ENCODE measurements at regions not wholly inside any gene's neighbourhood (a gene's known extent, or its start where the extent isn't known, plus 50 kb on each side); places are given as distances from the start of the nearest gene placed in this dataset.

DNA sequence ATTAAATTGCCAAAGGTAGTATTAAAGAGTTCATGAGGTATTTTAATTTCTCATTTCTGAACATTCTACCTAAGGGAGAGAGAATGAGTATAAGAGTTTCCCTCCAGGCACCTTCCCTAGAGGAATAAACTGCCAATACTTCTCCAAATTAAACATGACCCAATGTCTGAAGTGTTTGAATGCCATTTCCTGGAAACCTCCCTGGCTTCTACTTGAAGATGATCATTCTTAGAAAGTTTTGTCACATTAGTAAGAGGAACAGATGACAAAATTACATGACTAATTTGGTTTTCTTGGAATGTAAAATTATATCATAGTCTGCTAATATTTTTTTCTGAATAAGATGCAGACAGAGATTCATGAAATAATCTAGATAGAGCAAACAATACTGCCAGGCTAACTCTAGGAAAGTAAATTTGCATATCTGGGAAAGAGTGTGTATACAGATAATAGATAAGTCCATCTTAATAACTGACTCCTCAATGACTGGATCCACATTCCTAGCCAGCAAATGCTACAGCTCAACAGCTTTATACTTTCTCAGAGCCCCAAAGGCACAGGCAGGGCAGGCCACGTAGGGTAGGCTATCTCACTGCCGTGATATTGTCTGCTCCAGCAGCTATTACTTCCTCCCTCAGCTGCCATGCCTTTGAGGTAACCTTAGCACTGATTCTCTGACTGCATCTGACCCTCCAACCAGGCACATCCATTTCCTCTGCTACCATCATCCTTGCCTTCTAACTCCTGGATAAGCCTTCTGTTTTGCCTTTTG is 630.8 kb upstream of the PIK3C3 start:
- Mint-ChIP-seq H3K36me3 (ENCODE audit: low read depth) (no peaks in the 10 kb centered on the region), H3K27ac (no peak overlapping the region), H3K27me3 (ENCODE audit: low read depth) (no peaks in the 10 kb centered on the region), H3K9me3 (ENCODE audit: insufficient read depth) (peaks cover 2% of the 10 kb centered on the region), H3K4me3 (no peak overlapping the region), H3K4me1 (ENCODE audit: low read depth) (no peaks in the 10 kb centered on the region)
- DNase-seq, result no peak
- ATAC-seq, result no peak
- POLR2A ChIA-PET, result no interaction called here
- CTCF ChIA-PET, result no interaction called here

DNA sequence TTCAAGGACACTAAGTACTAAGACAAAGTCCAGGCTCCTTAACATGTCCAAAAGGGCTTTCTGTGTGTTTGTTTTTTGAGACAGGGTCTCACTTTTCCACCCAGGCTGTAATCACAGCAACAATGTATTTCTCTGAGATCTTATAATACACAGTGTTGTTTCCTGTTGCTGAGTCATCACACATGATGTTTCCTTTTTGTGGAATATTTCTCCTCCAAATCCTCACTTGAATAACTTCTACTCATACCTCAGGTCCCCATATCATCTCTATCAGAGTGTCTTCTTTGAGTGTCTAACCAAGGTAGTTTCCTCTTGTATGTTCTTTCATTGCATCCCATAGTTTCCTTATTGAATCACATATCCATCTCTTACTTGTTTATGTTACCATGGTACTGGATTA is 632.0 kb upstream of the PIK3C3 start:
- no peaks in the 10 kb centered on the region for H3K27me3 Mint-ChIP-seq (ENCODE audit: low read depth)
- H3K27ac Mint-ChIP-seq, result no peak overlapping the region
- no peak for DNase-seq
- peaks cover 6% of the 10 kb centered on the region for H3K9me3 Mint-ChIP-seq (ENCODE audit: insufficient read depth)
- no peaks in the 10 kb centered on the region for H3K4me1 Mint-ChIP-seq (ENCODE audit: low read depth)
- H3K4me3 Mint-ChIP-seq, result no peak overlapping the region
- ChIA-PET POLR2A (no interaction called here), CTCF (no interaction called here)
- H3K36me3 Mint-ChIP-seq (ENCODE audit: low read depth), result no peaks in the 10 kb centered on the region
- ATAC-seq, result no peak

DNA sequence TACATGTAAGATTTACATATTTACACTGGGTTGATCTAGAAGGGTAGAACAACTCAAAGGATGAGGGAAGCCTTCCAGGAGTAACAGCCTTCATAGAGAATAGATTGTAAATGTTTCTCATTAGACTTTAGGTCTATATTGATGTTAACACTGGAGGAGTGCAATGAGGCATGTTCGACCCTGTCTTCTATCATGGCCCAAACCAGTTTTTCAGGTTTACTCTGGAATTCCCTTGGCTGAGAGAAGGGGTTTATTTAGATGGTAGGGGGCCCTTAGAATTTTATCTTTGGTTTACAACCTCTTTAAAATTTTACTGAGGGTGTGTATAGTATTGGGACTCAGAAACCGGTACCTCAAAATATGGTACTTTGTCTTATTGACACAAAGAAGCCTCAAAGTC is 634.9 kb upstream of the PIK3C3 start:
- Mint-ChIP-seq H3K36me3 (ENCODE audit: low read depth) (no peaks in the 10 kb centered on the region), H3K9me3 (ENCODE audit: insufficient read depth) (peaks cover 6% of the 10 kb centered on the region), H3K4me3 (no peak overlapping the region), H3K27ac (no peak overlapping the region), H3K27me3 (ENCODE audit: low read depth) (no peaks in the 10 kb centered on the region), H3K4me1 (ENCODE audit: low read depth) (no peaks in the 10 kb centered on the region)
- POLR2A ChIA-PET, result no interaction called here
- DNase-seq (no peak), ATAC-seq (no peak)
- CTCF ChIA-PET, result no interaction called here

DNA sequence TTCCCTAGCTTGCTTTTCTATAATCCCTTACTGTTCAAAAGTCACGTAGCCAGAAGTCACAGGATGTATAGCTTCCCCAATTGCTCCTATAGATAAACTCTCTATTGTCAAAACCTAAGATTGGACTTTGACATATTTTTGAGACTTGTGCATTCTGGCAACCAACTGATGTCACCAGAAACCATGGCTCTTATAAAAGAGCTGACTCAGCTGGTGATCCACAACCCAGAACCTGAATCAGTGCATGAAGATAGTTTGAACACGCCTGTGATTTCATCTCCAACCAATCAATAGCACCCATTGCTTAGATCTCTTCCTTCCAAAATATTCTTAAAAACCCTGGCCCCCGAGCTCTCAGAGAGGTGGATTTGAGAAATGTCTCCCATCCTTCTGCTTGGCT is 639.9 kb upstream of the PIK3C3 start:
- DNase-seq, result no peak
- ATAC-seq, result no peak
- Mint-ChIP-seq H3K27me3 (ENCODE audit: low read depth) (no peaks in the 10 kb centered on the region), H3K36me3 (ENCODE audit: low read depth) (no peaks in the 10 kb centered on the region), H3K27ac (no peak overlapping the region), H3K4me3 (no peak overlapping the region), H3K4me1 (ENCODE audit: low read depth) (no peaks in the 10 kb centered on the region), H3K9me3 (ENCODE audit: insufficient read depth) (peaks cover 11% of the 10 kb centered on the region)
- ChIA-PET CTCF (no interaction called here), POLR2A (no interaction called here)

DNA sequence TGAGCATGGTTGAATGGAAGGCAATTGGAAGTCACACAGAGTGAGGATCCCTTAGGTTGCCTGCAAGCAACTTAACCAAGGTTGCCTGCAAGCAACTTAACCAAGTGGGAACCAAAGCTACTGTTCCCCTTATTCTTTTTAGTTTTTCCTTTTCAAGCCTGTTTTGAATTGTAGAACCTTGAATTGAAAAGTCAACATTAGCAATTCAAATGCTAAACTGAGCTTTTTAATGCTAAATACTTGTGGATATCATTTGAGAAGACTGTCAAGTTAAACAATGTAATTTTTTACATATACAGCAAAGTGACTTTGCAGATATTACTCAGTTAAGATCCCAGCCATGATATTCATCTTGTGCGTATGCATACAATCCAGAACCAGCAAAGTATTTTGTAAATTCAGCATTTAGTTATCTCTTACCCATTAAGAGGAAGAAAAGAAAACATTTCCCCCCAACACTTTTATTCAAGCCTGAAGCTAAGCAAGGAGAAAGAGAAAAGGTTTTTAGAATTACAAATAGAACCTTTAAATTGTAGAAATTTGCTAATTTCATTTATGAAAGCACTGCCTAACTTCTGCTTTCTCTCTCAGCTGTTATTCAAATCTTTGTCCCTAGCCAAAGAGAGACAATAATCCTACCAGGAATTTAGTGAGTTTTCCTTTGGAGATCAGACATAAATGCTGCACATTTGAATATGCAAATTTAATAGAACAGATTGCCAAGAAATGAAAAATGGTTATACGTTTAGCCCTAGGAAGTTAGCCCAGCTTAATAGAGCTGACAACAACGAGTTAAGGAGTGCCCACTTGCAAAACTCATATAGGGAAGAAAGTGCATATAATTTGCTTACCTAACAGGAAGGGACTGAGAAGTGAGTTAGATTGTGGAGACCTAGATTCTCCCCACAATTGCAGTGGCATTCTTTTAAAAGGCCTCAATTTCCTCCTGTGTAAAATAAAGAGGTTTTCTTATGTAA is 643.2 kb upstream of the PIK3C3 start:
- peaks cover 8% of the 10 kb centered on the region for H3K9me3 Mint-ChIP-seq (ENCODE audit: insufficient read depth)

DNA sequence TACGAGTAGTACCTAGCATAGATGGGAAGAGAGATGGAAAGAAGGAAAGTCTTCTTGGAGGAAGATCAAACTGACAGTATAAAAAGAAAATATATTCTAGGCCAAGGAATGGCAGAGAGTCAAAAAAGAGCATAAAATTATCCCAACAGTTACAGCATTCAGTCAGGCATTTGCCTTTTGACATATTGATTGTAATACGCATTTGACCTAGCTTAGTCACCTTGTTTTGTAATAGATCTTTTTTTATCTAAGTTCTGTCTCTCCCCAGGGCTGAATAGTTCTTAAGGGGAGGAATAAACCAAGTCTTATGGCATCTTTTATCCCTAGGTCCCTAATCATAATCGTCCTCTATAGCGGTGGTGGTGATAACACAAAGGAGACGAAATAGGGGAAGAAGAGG is 657.3 kb upstream of the PIK3C3 start:
- H3K9me3 Mint-ChIP-seq (ENCODE audit: insufficient read depth), result peaks cover 10% of the 10 kb centered on the region
- CTCF ChIA-PET, result no interaction called here
- H3K27me3 Mint-ChIP-seq (ENCODE audit: low read depth), result no peaks in the 10 kb centered on the region
- no peak overlapping the region for H3K4me3 Mint-ChIP-seq
- ATAC-seq (no peak), DNase-seq (no peak)
- H3K27ac Mint-ChIP-seq, result no peak overlapping the region
- H3K36me3 Mint-ChIP-seq (ENCODE audit: low read depth), result no peaks in the 10 kb centered on the region
- no peaks in the 10 kb centered on the region for H3K4me1 Mint-ChIP-seq (ENCODE audit: low read depth)
- POLR2A ChIA-PET, result no interaction called here

More for the DNA sequence above, 643.2 kb upstream of the PIK3C3 start:
- ChIA-PET POLR2A (no interaction called here), CTCF (no interaction called here)
- Mint-ChIP-seq H3K4me1 (ENCODE audit: low read depth) (no peaks in the 10 kb centered on the region), H3K4me3 (no peak overlapping the region), H3K27me3 (ENCODE audit: low read depth) (no peaks in the 10 kb centered on the region), H3K27ac (no peak overlapping the region), H3K36me3 (ENCODE audit: low read depth) (no peaks in the 10 kb centered on the region)
- ATAC-seq, result no peak
- no peak for DNase-seq

DNA sequence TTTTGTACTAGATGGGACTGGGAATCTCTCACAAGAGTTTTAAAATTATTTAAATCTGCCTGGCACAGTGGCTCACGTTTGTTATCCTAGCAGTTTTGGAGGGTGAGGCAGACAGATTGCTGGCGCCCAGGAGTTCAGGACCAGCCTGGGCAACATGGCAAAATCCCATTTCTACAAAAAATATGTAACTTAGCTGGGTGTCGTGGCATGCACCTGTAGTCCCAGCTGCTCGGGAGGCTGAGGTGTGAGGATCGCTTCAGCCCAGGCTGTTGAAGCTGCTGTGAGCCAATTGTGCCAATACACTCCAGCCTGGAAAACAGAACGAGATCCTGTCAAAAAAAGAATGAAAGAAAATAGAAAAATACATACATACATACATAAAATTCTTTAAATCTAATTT is 685.7 kb upstream of the PIK3C3 start:
- no peaks in the 10 kb centered on the region for H3K9me3 Mint-ChIP-seq (ENCODE audit: insufficient read depth)
- no peak for ATAC-seq
- H3K4me1 Mint-ChIP-seq (ENCODE audit: low read depth), result no peaks in the 10 kb centered on the region
- no peak for DNase-seq
- POLR2A ChIA-PET, result no interaction called here
- H3K27ac Mint-ChIP-seq, result no peak overlapping the region
- no peaks in the 10 kb centered on the region for H3K27me3 Mint-ChIP-seq (ENCODE audit: low read depth)
- no peaks in the 10 kb centered on the region for H3K36me3 Mint-ChIP-seq (ENCODE audit: low read depth)
- H3K4me3 Mint-ChIP-seq, result no peak overlapping the region
- CTCF ChIA-PET, result no interaction called here

DNA sequence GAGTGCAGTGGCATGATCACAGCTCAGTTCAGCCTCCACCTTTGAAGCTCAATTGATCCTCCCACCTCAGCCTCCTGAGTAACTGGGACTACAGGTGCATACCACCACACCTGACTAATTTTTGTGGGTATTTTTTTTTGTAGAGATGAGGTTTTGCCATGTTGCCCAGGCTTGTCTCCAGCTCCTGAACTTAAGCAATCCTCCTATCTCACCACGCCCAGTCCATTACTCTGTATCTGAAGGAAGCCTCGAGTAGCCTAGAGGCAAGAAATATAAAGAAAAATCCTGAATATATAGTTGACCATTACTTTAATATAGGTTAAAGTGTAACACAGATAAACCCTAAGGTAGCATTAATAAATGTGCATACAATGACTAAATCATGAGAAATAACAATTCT is 686.8 kb upstream of the PIK3C3 start:
- no peaks in the 10 kb centered on the region for H3K27me3 Mint-ChIP-seq (ENCODE audit: low read depth)
- no peak for DNase-seq

DNA sequence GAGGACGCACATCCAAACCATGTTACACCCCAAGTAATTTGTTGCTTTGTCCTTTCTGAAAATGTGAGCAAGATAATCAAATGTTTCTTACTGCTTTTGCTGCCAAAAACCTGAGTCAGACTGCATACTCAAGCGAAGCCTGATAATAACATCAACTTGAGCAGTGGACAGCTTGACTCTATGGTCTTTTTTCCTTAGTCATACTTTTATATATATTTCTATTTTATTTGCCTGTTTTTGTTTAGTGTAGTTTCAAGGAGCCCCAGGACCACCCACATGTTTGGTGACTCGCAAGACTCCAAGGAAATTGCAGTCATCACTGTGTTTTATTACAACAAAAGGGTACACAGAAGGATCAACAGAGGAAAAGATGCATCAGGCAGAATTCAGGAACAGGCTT is 688.4 kb upstream of the PIK3C3 start:
- DNase-seq (no peak), ATAC-seq (no peak)
- CTCF ChIA-PET, result no interaction called here
- no peaks in the 10 kb centered on the region for H3K4me1 Mint-ChIP-seq (ENCODE audit: low read depth)
- no peak overlapping the region for H3K27ac Mint-ChIP-seq
- H3K9me3 Mint-ChIP-seq (ENCODE audit: insufficient read depth), result no peaks in the 10 kb centered on the region
- no peaks in the 10 kb centered on the region for H3K36me3 Mint-ChIP-seq (ENCODE audit: low read depth)
- no peak overlapping the region for H3K4me3 Mint-ChIP-seq
- POLR2A ChIA-PET, result no interaction called here
- no peaks in the 10 kb centered on the region for H3K27me3 Mint-ChIP-seq (ENCODE audit: low read depth)

More for the DNA sequence above, 686.8 kb upstream of the PIK3C3 start:
- POLR2A ChIA-PET, result no interaction called here
- Mint-ChIP-seq H3K4me3 (no peak overlapping the region), H3K9me3 (ENCODE audit: insufficient read depth) (no peaks in the 10 kb centered on the region), H3K27ac (no peak overlapping the region), H3K4me1 (ENCODE audit: low read depth) (no peaks in the 10 kb centered on the region), H3K36me3 (ENCODE audit: low read depth) (no peaks in the 10 kb centered on the region)
- ATAC-seq, result no peak
- CTCF ChIA-PET, result no interaction called here

DNA sequence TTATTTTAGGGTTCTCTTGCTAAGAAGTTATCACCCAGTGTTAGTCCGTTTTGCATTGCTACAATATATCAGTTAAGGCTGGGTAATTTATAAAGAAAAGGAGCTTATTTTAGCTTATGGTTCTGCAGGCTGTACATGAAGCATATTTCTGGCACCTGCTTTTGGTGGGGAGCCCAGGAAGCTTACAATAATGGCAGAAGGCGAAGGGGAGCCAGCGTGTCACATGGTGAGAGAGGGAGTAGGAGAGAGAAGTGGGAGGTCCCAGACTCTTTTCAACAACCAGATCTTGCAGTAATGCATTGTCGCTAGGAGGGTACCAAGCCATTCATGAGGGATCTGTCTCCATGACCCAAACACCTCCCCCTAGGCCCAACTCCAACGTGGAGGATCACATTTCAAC is 688.8 kb upstream of the PIK3C3 start:
- no peaks in the 10 kb centered on the region for H3K27me3 Mint-ChIP-seq (ENCODE audit: low read depth)
- H3K4me3 Mint-ChIP-seq, result no peak overlapping the region
- H3K4me1 Mint-ChIP-seq (ENCODE audit: low read depth), result no peaks in the 10 kb centered on the region
- ATAC-seq (no peak), DNase-seq (no peak)
- H3K36me3 Mint-ChIP-seq (ENCODE audit: low read depth), result no peaks in the 10 kb centered on the region
- H3K9me3 Mint-ChIP-seq (ENCODE audit: insufficient read depth), result no peaks in the 10 kb centered on the region
- no peak overlapping the region for H3K27ac Mint-ChIP-seq
- ChIA-PET CTCF (no interaction called here), POLR2A (no interaction called here)

DNA sequence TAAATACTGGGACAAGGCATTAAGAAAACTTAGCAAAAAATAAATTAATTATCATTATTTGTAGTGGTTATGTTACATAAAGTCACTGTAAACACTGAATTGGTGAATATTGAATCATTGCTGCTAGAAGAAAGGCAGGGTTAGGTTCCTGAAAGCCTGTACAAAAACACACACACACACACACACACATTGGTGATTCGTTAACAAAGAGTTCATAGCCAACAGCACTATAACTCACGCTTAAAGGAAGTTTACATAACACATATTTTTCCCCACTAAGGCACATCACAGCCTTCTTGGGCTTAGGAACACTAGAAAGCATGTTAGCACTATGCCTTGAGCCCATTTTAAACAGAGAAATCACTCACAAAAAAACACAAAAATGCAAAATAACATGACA is 690.0 kb upstream of the PIK3C3 start:
- DNase-seq, result no peak
- POLR2A ChIA-PET, result no interaction called here
- Mint-ChIP-seq H3K27me3 (ENCODE audit: low read depth) (no peaks in the 10 kb centered on the region), H3K27ac (no peak overlapping the region), H3K4me3 (no peak overlapping the region), H3K9me3 (ENCODE audit: insufficient read depth) (peaks cover 3% of the 10 kb centered on the region), H3K4me1 (ENCODE audit: low read depth) (no peaks in the 10 kb centered on the region), H3K36me3 (ENCODE audit: low read depth) (no peaks in the 10 kb centered on the region)
- no peak for ATAC-seq
- CTCF ChIA-PET, result no interaction called here

DNA sequence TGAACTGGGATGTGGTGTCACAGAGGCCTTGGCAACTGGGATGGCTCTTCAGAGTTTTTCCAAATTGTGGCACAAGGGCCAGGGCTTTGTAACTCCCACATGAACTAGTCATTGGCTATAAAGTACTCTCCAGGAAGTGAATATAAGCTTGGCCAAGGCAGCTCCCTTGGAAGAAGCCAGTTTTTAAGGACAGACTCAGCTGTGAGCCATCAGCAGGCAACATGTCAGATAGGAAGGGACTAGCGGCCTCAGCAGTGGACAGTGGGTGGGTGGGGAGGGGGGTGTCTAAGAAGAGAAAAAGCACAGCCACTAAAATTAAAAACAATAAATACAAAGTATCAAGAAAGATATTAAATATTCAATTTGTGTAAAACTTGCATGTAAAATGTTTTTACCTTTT is 691.1 kb upstream of the PIK3C3 start:
- POLR2A ChIA-PET, result no interaction called here
- H3K36me3 Mint-ChIP-seq (ENCODE audit: low read depth), result no peaks in the 10 kb centered on the region

More for the DNA sequence above, 691.1 kb upstream of the PIK3C3 start:
- Mint-ChIP-seq H3K27me3 (ENCODE audit: low read depth) (no peaks in the 10 kb centered on the region), H3K4me3 (no peak overlapping the region), H3K9me3 (ENCODE audit: insufficient read depth) (peaks cover 5% of the 10 kb centered on the region), H3K27ac (no peak overlapping the region), H3K4me1 (ENCODE audit: low read depth) (no peaks in the 10 kb centered on the region)
- CTCF ChIA-PET, result no interaction called here
- DNase-seq, result no peak
- no peak for ATAC-seq
